Activated CD4-positive, alpha-beta T cell treated with anti-CD3 and anti-CD28 coated beads for 36 hours (primary cell): ENCODE measurements at regions not wholly inside any gene's neighbourhood (a gene's known extent, or its start where the extent isn't known, plus 50 kb on each side); places are given as distances from the start of the nearest gene placed in this dataset.

Experiments used
- ATAC-seq: fragments of 200-7000 bp; cut with Tn5 transposase; one replicate; pipeline ENCODE4 v1.10.0; 2021; ENCODE audit warnings: mild to moderate bottlenecking, moderate library complexity
- CTCF ChIA-PET: fragments of 350-600 bp; sonication (Branson Sonifier 250); formaldehyde crosslinking; loops from one replicate; lab custom pipeline; 2021; ENCODE audit warnings: antibody characterized with exemption; lab: Charles Lee
- POLR2A ChIA-PET: fragments of 350-600 bp; sonication (Branson Sonifier 250); formaldehyde crosslinking; loops from one replicate; lab custom pipeline; 2021; ENCODE audit warnings: antibody characterized with exemption, inconsistent platforms; lab: Charles Lee
- DNase-seq: peaks from one replicate; pipeline ENCODE4 v3.0.0-alpha.2; 2020
- H3K27ac Mint-ChIP-seq: one replicate; pipeline ENCODE4 v1.8.0; 2021; ENCODE audit warnings: mixed read lengths
- H3K27me3 Mint-ChIP-seq: one replicate; pipeline ENCODE4 v1.8.0; 2021; ENCODE audit warnings: mixed read lengths
- H3K36me3 Mint-ChIP-seq: one replicate; pipeline ENCODE4 v1.8.0; 2021; ENCODE audit warnings: low read depth, mixed read lengths
- H3K4me1 Mint-ChIP-seq: one replicate; pipeline ENCODE4 v1.8.0; 2021; ENCODE audit warnings: mixed read lengths
- H3K4me3 Mint-ChIP-seq: one replicate; pipeline ENCODE4 v1.8.0; 2021; ENCODE audit warnings: mild to moderate bottlenecking, moderate library complexity, mixed read lengths
- H3K9me3 Mint-ChIP-seq: one replicate; pipeline ENCODE4 v1.8.0; 2021; ENCODE audit warnings: low read depth, mixed read lengths
- intact Hi-C, 2 experiments: fragments of 100-400 bp; cut with DNase I in 1 of 2; cut with micrococcal nuclease in 1 of 2; formaldehyde crosslinking; loops; one replicate each; pipeline versions ENCODE4 v1.14.2 to v1.15.1; 2022 to 2024; cut with DNase I, micrococcal nuclease

DNA sequence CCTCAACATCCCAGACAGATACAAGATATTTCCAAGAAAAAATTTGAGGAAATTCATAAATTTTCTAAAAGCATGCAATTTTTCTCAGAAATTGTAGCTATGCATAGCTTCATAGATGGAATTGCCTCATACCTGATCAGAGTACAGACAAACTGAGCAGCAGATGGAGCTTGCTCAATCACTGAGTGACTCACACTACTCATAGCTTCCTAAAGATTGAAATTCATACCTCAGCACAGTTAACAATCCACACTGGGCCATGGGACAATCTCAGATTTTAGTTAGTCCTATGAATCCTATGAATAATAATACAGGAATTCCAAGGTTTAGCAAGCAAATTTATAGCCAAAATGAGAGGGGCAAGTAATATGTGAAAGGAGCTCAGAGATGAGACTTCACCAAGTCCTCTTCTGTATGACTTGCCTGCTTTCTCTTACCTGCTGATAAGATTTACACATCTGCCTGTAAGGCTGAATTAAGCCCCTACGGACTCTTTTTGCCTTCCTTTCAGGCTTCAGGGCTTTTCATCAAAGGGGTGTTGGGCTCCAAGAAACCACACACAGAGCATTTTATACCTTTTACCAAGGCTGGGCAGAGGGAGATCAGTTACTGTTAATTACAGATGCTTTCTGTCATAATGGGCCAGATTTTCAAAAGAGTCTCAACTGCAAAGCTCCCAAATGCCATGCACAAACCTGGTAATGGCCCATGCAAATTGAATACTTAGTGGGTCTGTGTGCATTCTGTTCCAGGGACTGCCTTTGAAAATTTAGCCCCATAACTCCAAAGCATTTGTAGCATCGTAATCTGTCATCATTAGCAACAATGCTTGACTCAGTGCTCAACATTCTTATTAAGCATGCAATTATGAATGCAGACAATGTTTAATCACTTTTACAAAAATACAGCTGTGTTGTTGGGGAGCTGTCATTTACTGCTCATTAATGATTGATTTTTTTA is 439.3 kb downstream of the DTWD2 start:
- Mint-ChIP-seq H3K4me3 (no peak overlapping the region), H3K4me1 (no peaks in the 10 kb centered on the region), H3K27ac (no peak overlapping the region), H3K27me3 (no peaks in the 10 kb centered on the region), H3K9me3 (no peaks in the 10 kb centered on the region), H3K36me3 (no peaks in the 10 kb centered on the region)
- intact Hi-C loops: no loop called here
- DNase-seq (no peak), ATAC-seq (no peak)
- POLR2A ChIA-PET: no interaction called here
- CTCF ChIA-PET: no interaction called here

GRCh38 chr5:118545470-118545869 is 442.9 kb downstream of the DTWD2 start:
- Mint-ChIP-seq H3K9me3 (no peaks in the 10 kb centered on the region), H3K36me3 (no peaks in the 10 kb centered on the region), H3K27ac (no peak overlapping the region), H3K4me1 (no peaks in the 10 kb centered on the region), H3K4me3 (no peak overlapping the region), H3K27me3 (no peaks in the 10 kb centered on the region)
- intact Hi-C loops: no loop called here
- CTCF ChIA-PET: interaction anchor here (0.6 kb wide), 1 partner anchor 175 kb away, joined by 3 read pairs; no protein-coding TSS in a partner anchor
- POLR2A ChIA-PET: no interaction called here
- no peak for DNase-seq
- no peak for ATAC-seq

DNA sequence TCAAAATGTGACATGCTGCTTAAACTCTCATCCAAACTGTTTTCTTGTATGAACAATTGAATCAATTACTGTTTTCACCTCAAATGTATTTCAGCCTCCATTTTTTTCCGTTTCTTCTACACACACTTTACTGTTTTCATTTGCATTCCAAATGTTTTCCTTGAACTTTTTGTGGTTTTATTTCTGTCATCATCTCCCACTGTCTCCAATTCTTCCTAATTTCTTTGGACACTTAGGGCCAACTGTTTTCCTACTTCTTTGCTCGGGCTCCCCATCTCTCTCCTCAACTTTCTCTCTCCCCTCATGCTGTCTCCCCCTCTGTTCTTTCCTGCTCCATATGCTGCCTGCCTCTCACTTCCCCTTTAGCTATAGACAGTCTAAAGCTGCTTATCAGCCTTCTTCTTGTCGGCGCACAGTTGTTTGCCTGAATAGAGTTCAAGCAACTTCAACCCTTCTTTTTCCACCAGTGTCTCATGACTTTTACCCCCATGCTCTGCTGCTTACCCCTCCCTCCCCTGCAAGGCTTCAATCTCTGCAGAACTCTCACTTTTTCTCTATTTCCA is 443.4 kb downstream of the DTWD2 start:
- H3K27me3 Mint-ChIP-seq: no peaks in the 10 kb centered on the region
- CTCF ChIA-PET: no interaction called here
- intact Hi-C loops: no loop called here
- no peaks in the 10 kb centered on the region for H3K4me1 Mint-ChIP-seq
- no peak overlapping the region for H3K27ac Mint-ChIP-seq
- no peaks in the 10 kb centered on the region for H3K9me3 Mint-ChIP-seq
- ATAC-seq (peak; percentile 36), DNase-seq (no peak)
- no peak overlapping the region for H3K4me3 Mint-ChIP-seq
- POLR2A ChIA-PET: no interaction called here
- no peaks in the 10 kb centered on the region for H3K36me3 Mint-ChIP-seq

DNA sequence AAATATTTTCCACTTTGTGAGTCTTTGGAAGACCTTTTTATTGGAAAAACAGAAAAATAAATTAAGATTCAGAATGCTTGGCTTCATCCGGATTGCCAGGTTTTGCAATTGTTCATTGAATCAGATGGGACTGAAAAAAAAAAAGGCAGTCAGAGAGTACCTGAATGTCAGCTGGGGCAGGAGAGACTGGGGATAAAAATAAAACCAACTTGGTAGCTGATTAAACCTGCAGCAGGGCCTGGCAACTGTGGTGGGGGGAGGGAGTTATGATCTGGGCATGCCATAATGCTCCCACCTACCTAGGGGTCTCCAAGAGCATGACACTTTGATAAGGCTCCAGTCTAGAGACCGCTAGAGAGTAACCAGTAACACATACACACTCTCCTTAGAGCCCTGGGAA is 454.4 kb downstream of the DTWD2 start:
- no peak overlapping the region for H3K4me3 Mint-ChIP-seq
- no peaks in the 10 kb centered on the region for H3K36me3 Mint-ChIP-seq
- DNase-seq (no peak), ATAC-seq (no peak)
- H3K9me3 Mint-ChIP-seq: no peaks in the 10 kb centered on the region
- H3K27me3 Mint-ChIP-seq: no peaks in the 10 kb centered on the region
- H3K4me1 Mint-ChIP-seq: no peaks in the 10 kb centered on the region
- intact Hi-C loops: no loop called here
- H3K27ac Mint-ChIP-seq: no peak overlapping the region
- POLR2A ChIA-PET: no interaction called here
- CTCF ChIA-PET: no interaction called here

GRCh38 chr5:118533156-118533555 is 455.2 kb downstream of the DTWD2 start:
- DNase-seq (no peak), ATAC-seq (no peak)
- POLR2A ChIA-PET: no interaction called here
- no peaks in the 10 kb centered on the region for H3K36me3 Mint-ChIP-seq
- intact Hi-C loops: no loop called here
- no peaks in the 10 kb centered on the region for H3K27me3 Mint-ChIP-seq
- H3K27ac Mint-ChIP-seq: no peak overlapping the region
- no peaks in the 10 kb centered on the region for H3K4me1 Mint-ChIP-seq
- H3K4me3 Mint-ChIP-seq: no peak overlapping the region
- no peaks in the 10 kb centered on the region for H3K9me3 Mint-ChIP-seq
- CTCF ChIA-PET: no interaction called here

GRCh38 chr5:118531276-118531675 is 457.1 kb downstream of the DTWD2 start:
- ChIA-PET CTCF (no interaction called here), POLR2A (no interaction called here)
- ATAC-seq (no peak), DNase-seq (no peak)
- intact Hi-C loops: no loop called here
- Mint-ChIP-seq H3K4me3 (no peak overlapping the region), H3K27me3 (no peaks in the 10 kb centered on the region), H3K27ac (no peak overlapping the region), H3K9me3 (no peaks in the 10 kb centered on the region), H3K4me1 (no peaks in the 10 kb centered on the region), H3K36me3 (no peaks in the 10 kb centered on the region)

- no peak overlapping the region for H3K27ac Mint-ChIP-seq
- ATAC-seq (no peak), DNase-seq (no peak)
- no peaks in the 10 kb centered on the region for H3K9me3 Mint-ChIP-seq
- H3K27me3 Mint-ChIP-seq: no peaks in the 10 kb centered on the region
- ChIA-PET POLR2A (no interaction called here), CTCF (no interaction called here)
- intact Hi-C loops: no loop called here
- no peak overlapping the region for H3K4me3 Mint-ChIP-seq
- no peaks in the 10 kb centered on the region for H3K36me3 Mint-ChIP-seq
- H3K4me1 Mint-ChIP-seq: no peaks in the 10 kb centered on the region
Measured at GRCh38 chr5:118529361-118530144, 458.8 kb downstream of the DTWD2 start.

GRCh38 chr5:118522626-118523025 is 465.7 kb downstream of the DTWD2 start:
- H3K27ac Mint-ChIP-seq: no peak overlapping the region
- CTCF ChIA-PET: no interaction called here
- DNase-seq (no peak), ATAC-seq (no peak)
- no peaks in the 10 kb centered on the region for H3K27me3 Mint-ChIP-seq
- H3K9me3 Mint-ChIP-seq: no peaks in the 10 kb centered on the region
- H3K4me3 Mint-ChIP-seq: no peak overlapping the region
- no peaks in the 10 kb centered on the region for H3K4me1 Mint-ChIP-seq
- intact Hi-C loops: no loop called here
- POLR2A ChIA-PET: no interaction called here
- H3K36me3 Mint-ChIP-seq: no peaks in the 10 kb centered on the region

DNA sequence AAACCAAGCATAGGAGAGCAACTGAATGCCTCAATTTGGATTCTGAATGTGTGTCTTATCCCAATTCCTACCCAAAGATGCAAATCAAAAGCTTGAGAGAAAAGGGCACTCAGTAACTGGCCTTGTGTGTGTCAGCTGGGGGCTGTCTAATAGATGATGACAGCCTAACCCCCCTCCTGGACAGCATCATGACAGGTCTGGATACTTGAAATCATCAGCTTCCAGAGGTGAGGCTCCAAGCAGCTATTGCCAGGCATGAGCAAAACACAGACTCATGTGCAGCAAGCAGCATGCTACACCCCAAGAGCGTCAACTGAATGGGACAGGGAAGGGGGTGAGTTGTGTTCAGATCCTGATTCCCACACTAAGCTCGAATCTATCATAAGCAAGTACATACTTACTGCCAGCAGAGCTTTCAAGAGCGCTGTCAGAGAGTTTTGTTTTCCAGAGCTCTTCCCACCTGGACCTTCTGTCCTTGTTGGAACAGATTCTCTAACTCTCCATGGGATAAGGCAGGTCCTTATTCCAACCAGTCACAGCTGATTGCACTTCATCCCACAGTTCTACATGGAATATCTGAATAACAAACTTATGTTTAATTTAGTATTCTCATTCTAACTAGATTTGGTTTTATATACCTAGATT is 467.5 kb downstream of the DTWD2 start:
- no peak for DNase-seq

GRCh38 chr5:118519466-118519865 is 468.9 kb downstream of the DTWD2 start:
- Mint-ChIP-seq H3K4me3 (no peak overlapping the region), H3K9me3 (no peaks in the 10 kb centered on the region), H3K27me3 (no peaks in the 10 kb centered on the region), H3K4me1 (no peaks in the 10 kb centered on the region), H3K27ac (no peak overlapping the region), H3K36me3 (no peaks in the 10 kb centered on the region)
- ATAC-seq: no peak
- POLR2A ChIA-PET: no interaction called here
- DNase-seq: no peak
- intact Hi-C loops: no loop called here
- CTCF ChIA-PET: no interaction called here

More for the DNA sequence above, 467.5 kb downstream of the DTWD2 start:
- no peak overlapping the region for H3K27ac Mint-ChIP-seq
- intact Hi-C loops: no loop called here
- ChIA-PET CTCF (interaction anchor here (0.6 kb wide), 1 partner anchor 69 kb away, joined by 5 read pairs; no protein-coding TSS in a partner anchor), POLR2A (no interaction called here)
- no peak for ATAC-seq
- H3K4me1 Mint-ChIP-seq: no peaks in the 10 kb centered on the region
- no peaks in the 10 kb centered on the region for H3K36me3 Mint-ChIP-seq
- no peaks in the 10 kb centered on the region for H3K9me3 Mint-ChIP-seq
- H3K4me3 Mint-ChIP-seq: no peak overlapping the region
- no peaks in the 10 kb centered on the region for H3K27me3 Mint-ChIP-seq

GRCh38 chr5:118518720-118519119 is 469.6 kb downstream of the DTWD2 start:
- ATAC-seq: no peak
- POLR2A ChIA-PET: no interaction called here
- DNase-seq: no peak
- Mint-ChIP-seq H3K4me1 (no peaks in the 10 kb centered on the region), H3K36me3 (no peaks in the 10 kb centered on the region), H3K27me3 (no peaks in the 10 kb centered on the region), H3K9me3 (no peaks in the 10 kb centered on the region), H3K4me3 (no peak overlapping the region), H3K27ac (no peak overlapping the region)
- CTCF ChIA-PET: no interaction called here
- intact Hi-C loops: no loop called here
